Activated T-cell treated with anti-CD3 and anti-CD28 coated beads for 48 hours (primary cell): ENCODE measurements at regions not wholly inside any gene's neighbourhood (a gene's known extent, or its start where the extent isn't known, plus 50 kb on each side); places are given as distances from the start of the nearest gene placed in this dataset.
"Not testable (repeated sequence)": the region's sequence is repeated elsewhere in the genome, so short reads cannot be mapped to it uniquely, and the experiment has no call there.

ENCODE experiments used
- DNase-seq: peaks from one replicate; pipeline ENCODE4 v3.0.0-alpha.2; 2020; ENCODE audit warnings: low read depth

DNA sequence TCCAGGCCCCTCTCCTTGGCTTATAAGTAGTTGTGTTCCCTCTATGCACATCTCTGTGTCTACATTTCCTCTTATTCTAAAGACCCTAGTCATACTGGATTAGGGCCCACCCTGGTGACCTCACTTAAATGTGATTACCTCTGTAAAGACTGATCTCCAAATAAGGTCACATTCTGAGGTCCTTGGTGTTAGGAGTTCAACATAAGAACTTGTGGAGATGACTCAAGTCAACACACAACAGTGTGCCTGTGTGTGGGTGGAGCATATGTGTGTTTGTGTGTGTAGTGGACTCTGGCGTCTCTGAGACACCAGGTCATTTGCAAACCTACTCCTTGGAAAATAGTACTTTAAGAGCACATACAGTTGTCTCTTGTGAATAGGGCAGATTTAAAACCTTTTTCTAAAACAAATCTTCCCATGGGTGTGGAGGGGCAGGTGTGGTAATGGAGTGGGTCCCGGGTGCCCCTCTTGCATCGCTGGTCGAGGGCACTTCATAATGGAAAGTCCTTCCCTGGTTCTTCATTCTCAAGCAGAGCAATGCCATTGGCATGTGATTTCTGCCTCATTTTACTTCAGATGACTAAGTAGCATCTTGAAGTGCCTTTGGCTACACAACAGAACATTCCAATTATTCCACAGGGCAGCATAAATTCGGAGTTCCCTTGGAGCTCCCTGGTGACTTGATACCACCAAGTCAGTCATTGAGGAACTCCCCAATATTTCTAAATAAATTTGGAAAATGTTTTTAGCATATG is 84.4 kb downstream of the C9orf152 start:
- DNase-seq, result no peak

GRCh38 chr9:110124439-110124838 is 83.5 kb downstream of the C9orf152 start:
- DNase-seq, result no peak

DNA sequence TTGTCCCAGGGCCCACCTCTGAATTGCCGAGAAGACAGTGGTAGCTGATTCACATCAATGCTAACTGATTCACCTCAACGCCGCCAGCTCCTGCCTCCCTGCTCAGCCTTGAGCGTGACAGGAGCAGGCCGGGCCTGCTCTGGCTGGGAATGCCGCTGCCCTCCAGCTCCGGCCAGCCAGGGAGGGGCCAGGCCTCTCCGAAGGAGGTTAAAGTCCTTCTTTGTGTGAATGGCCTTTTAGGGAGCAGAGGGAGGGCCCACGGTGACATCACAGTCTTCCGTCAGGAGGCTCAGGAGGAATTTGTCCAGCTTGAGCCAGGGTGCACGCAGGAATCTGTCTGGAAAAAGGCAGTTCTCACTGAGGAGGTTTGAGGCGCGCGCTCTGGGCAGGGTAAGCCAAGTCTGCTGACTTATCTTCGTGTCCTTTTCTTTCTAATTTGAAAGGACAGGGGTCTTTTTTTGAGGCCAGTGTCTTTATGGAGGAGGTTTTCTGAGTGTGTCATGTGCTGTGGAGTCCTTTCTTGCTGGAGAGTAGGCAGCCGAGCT is 82.7 kb downstream of the C9orf152 start:
- no peak for DNase-seq

DNA sequence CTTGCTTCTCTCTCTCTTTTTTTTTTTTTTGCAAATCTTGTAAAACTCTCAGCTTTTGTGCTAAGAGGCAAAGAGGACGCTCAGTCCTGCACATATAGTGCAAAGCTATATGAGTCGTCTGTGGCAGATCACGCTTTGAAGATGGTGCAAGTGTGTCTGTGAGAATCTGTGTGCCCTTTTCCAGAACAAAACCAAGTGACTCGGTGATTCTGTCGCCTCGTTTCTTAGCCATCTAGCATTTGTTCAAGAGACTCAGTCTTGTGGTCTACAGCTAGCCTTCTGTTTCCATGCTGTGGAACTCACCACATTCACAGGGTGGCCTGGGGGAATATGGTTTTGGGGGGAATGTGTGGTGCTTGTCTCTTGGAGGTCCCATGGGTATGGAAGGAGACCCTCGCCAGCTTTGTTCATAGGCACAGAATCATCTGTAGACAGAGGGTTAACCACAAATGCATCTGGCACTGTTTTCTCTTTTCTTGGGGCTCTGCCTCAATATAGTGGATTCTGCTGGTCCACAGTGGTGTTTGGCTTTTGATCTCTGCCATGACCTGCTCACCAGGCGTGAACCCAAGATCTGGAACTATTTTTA is 82.1 kb downstream of the C9orf152 start:
- no peak for DNase-seq

GRCh38 chr9:110126499-110126941 is 81.4 kb downstream of the C9orf152 start:
- no peak for DNase-seq

- DNase-seq, result no peak
Measured at GRCh38 chr9:110126986-110127864, 80.7 kb downstream of the C9orf152 start.

- no peak for DNase-seq
Measured at GRCh38 chr9:110128664-110129329, 79.2 kb downstream of the C9orf152 start.

DNA sequence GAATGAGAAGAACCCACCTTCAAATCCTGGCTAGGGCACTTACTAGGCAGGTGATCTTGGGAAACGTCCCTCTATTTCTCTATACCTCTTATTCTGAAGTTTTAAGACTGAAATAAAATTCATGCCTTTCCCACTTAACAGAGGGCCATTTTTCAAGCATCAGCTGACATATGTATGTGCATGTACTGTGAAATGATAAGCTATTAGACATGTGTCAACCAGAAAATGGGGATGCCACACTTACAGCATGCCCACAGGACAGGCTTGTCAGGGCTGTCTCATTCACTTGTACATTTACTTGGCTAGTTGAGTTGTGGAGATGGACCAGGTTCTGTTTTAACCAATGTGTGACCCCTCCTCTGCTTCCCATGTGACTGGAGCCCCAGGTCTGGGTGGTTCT is 78.5 kb downstream of the C9orf152 start:
- no peak for DNase-seq

- no peak for DNase-seq
Measured at GRCh38 chr9:110130211-110130610, 77.7 kb downstream of the C9orf152 start.

DNA sequence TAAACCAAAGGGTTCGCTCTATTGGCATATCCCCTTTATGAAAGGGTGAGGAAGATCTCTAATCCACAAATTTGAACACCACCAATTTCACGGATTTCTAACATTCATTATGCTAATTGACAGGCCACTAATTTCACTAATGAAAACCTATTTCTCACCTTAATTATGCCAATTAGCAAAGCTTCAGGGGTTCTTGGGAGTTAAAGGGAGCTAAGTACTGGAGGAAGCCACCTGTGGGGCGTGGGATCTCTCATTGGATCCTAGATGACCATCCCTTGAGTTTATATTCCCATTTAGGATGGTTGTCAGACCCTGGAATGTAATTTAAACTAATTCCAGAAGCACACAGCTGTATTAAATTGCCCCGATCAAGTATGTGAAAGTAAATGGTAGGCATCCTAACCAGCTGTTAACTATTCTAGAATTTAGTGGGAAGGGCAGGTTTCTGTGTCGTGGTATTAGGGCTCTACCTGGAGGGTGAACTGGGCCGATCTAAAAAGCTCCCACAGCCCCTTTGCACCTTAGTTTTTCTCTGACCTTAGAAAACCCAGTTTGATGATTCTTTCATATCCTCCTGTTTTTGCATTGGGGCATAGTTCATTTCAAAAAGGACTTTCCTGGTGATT is 77.1 kb downstream of the C9orf152 start:
- DNase-seq, result no peak

DNA sequence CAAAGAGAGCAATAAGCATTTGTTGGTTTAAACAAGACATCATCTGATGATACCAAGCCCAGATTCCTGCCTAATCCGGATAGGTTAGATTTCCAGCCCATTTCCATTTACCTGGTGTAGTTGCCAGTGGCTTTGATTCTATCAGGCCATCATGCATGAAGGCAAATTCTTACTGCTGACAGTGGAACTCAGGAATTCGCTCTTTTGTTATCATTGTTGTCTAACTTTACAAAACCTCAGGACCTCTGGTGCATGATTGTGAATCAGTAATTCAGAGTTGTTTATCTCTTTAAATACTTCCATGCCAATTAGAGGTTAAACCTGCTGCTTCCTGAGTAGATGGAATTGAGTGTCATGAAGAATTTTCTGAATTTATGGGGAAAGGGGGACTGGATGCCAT is 76.5 kb downstream of the C9orf152 start:
- no peak for DNase-seq

DNA sequence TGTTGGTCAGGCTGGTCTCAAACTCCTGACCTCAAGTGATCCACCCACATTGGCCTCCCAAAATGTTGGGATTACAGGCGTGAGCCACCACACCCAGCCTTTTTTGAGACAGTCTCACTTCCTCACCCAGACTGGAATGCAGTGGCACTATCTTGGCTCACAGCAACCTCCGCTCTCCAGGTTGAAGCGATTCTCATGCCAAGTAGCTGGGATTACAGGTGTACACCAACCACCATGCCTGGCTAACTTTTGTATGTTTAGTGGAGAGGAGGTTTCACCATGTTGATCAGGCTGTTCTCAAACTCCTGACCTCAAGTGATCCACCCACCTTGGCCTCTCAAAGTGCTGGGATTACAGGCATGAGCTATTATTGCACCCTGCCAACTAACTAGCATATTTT is 75.4 kb downstream of the C9orf152 start:
- not testable (repeated sequence) for DNase-seq

GRCh38 chr9:110133059-110133458 is 74.9 kb downstream of the C9orf152 start:
- no peak for DNase-seq

DNA sequence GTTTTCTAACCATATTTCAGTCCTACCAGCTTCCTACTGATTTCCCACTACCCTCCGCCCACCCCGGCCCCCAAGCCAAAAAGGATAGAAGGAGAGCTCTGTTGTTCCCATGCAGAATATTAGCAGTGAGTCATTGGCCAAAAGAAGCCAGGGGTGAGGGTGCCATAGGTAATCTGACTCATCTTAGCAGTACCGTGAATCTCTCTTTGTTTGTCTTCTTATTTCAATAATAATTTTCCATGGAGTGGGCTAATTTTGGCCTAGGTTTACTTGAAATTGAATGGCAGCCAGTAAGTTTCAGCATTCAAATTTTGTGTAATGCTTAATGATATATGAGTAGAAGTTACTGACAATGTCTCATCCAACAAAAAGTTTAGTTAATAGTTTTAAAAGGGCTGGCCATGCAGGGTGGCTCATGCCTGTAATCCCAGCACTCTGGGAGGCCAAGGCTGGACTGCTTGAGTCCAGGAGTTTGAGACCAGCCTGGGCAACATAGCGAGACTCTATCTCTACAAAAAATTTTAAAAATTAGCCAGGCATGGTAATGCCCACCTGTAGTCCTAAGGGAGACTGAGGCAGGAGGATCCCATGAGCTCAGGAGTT is 74.2 kb downstream of the C9orf152 start:
- DNase-seq, result no peak

GRCh38 chr9:110135846-110136245 is 72.1 kb downstream of the C9orf152 start:
- DNase-seq, result no peak

- DNase-seq, result no peak
Measured at GRCh38 chr9:110136802-110137201, 71.2 kb downstream of the C9orf152 start.

DNA sequence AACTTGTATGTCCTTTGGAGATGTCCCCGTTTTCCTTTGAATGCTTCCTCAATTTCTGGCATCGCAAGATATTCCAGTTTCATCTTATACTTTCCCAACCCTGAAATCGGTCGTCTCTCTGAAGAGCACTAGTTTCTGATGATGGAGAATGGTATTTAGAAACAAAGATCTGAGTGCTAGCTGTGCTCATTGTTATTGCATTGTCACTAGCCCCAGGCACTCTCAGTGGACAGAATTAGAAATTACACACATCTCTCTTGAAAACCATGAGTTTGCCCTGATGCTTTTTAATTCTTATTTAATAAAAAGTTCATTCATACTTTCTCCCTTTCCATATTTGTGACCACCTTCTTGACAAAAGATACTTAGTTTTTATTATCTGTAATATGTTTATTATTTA is 67.7 kb downstream of the C9orf152 start:
- no peak for DNase-seq

- no peak for DNase-seq
Measured at GRCh38 chr9:110141227-110141793, 66.6 kb downstream of the C9orf152 start.

GRCh38 chr9:110142253-110142652 is 65.7 kb downstream of the C9orf152 start:
- DNase-seq, result no peak

DNA sequence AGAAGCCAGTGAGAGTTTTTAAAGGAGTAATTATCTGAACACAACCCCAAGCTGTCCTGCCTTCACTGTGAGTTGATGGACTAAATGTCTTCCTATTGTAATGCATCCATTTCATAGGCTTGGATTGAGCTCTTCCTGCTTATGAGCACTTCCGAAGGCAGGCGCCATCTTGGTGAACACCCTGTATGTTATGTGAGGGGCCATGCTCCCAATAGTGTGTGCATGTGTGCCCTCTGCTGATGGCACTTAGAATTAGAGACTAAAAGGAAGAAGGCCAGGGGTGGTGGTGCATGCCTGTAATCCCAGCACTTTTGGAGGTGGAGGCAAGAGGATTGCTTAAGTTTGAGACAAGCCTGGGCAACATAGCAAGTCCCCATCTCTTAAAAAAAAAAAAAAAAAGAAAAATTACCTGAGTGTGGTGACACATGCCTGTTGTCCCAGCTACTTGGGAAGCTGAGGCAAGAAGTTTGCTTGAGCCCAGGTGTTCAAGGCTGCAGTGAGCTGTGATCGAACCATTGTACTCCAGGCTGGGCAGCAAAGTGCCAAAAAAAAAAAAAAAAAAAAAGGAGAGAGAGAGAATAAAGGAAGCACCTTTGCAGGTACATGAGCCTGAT is 65.0 kb downstream of the C9orf152 start:
- no peak for DNase-seq
